ENCODE measurements at regions not wholly inside any gene's neighbourhood (a gene's known extent, or its start where the extent isn't known, plus 50 kb on each side); places are given as distances from the start of the nearest gene placed in this dataset.

DNA sequence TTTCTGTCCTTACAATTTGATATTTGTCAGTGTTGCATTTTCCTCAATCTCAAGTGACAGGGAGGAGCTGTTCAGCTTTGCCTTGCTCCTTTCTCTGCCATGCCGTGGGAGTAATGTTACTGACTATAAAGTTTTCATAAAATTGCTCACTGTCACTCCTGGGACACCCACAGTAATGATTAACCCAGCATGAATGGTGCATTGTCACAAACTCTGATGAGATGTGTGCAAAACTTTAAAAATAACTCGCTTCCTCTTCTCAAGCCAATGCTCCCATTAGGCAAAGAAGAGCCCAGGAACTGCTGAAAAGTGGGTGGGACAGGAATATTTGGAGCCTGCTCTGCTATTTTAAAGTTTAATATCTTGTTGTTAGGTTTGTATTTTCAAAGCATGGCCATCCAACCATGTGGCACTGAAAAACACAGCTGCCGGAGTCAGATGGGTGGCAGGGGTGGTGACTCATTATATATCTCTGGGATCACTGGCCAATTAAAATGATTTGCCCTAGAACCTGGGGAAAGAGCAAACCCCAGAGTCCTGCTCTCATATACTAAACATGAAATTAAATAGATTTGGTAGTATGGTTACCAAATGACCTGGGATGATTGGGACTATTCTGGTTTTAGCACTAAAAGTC lies 260.1 kb downstream of the BTBD3 start (continued):
- TF ChIP-seq, protein P1, sequence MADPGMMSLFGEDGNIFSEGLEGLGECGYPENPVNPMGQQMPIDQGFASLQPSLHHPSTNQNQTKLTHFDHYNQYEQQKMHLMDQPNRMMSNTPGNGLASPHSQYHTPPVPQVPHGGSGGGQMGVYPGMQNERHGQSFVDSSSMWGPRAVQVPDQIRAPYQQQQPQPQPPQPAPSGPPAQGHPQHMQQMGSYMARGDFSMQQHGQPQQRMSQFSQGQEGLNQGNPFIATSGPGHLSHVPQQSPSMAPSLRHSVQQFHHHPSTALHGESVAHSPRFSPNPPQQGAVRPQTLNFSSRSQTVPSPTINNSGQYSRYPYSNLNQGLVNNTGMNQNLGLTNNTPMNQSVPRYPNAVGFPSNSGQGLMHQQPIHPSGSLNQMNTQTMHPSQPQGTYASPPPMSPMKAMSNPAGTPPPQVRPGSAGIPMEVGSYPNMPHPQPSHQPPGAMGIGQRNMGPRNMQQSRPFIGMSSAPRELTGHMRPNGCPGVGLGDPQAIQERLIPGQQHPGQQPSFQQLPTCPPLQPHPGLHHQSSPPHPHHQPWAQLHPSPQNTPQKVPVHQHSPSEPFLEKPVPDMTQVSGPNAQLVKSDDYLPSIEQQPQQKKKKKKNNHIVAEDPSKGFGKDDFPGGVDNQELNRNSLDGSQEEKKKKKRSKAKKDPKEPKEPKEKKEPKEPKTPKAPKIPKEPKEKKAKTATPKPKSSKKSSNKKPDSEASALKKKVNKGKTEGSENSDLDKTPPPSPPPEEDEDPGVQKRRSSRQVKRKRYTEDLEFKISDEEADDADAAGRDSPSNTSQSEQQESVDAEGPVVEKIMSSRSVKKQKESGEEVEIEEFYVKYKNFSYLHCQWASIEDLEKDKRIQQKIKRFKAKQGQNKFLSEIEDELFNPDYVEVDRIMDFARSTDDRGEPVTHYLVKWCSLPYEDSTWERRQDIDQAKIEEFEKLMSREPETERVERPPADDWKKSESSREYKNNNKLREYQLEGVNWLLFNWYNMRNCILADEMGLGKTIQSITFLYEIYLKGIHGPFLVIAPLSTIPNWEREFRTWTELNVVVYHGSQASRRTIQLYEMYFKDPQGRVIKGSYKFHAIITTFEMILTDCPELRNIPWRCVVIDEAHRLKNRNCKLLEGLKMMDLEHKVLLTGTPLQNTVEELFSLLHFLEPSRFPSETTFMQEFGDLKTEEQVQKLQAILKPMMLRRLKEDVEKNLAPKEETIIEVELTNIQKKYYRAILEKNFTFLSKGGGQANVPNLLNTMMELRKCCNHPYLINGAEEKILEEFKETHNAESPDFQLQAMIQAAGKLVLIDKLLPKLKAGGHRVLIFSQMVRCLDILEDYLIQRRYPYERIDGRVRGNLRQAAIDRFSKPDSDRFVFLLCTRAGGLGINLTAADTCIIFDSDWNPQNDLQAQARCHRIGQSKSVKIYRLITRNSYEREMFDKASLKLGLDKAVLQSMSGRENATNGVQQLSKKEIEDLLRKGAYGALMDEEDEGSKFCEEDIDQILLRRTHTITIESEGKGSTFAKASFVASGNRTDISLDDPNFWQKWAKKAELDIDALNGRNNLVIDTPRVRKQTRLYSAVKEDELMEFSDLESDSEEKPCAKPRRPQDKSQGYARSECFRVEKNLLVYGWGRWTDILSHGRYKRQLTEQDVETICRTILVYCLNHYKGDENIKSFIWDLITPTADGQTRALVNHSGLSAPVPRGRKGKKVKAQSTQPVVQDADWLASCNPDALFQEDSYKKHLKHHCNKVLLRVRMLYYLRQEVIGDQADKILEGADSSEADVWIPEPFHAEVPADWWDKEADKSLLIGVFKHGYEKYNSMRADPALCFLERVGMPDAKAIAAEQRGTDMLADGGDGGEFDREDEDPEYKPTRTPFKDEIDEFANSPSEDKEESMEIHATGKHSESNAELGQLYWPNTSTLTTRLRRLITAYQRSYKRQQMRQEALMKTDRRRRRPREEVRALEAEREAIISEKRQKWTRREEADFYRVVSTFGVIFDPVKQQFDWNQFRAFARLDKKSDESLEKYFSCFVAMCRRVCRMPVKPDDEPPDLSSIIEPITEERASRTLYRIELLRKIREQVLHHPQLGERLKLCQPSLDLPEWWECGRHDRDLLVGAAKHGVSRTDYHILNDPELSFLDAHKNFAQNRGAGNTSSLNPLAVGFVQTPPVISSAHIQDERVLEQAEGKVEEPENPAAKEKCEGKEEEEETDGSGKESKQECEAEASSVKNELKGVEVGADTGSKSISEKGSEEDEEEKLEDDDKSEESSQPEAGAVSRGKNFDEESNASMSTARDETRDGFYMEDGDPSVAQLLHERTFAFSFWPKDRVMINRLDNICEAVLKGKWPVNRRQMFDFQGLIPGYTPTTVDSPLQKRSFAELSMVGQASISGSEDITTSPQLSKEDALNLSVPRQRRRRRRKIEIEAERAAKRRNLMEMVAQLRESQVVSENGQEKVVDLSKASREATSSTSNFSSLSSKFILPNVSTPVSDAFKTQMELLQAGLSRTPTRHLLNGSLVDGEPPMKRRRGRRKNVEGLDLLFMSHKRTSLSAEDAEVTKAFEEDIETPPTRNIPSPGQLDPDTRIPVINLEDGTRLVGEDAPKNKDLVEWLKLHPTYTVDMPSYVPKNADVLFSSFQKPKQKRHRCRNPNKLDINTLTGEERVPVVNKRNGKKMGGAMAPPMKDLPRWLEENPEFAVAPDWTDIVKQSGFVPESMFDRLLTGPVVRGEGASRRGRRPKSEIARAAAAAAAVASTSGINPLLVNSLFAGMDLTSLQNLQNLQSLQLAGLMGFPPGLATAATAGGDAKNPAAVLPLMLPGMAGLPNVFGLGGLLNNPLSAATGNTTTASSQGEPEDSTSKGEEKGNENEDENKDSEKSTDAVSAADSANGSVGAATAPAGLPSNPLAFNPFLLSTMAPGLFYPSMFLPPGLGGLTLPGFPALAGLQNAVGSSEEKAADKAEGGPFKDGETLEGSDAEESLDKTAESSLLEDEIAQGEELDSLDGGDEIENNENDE (IDR thresholded peaks at IDR 0.05; ENCODE audit: insufficient replicate concordance, low read length) = no peak
- TF ChIP-seq, protein P2, sequence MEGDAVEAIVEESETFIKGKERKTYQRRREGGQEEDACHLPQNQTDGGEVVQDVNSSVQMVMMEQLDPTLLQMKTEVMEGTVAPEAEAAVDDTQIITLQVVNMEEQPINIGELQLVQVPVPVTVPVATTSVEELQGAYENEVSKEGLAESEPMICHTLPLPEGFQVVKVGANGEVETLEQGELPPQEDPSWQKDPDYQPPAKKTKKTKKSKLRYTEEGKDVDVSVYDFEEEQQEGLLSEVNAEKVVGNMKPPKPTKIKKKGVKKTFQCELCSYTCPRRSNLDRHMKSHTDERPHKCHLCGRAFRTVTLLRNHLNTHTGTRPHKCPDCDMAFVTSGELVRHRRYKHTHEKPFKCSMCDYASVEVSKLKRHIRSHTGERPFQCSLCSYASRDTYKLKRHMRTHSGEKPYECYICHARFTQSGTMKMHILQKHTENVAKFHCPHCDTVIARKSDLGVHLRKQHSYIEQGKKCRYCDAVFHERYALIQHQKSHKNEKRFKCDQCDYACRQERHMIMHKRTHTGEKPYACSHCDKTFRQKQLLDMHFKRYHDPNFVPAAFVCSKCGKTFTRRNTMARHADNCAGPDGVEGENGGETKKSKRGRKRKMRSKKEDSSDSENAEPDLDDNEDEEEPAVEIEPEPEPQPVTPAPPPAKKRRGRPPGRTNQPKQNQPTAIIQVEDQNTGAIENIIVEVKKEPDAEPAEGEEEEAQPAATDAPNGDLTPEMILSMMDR (IDR thresholded peaks at IDR 0.05; ENCODE audit: control extremely low read depth in 1 of 3, insufficient read depth in 1 of 3, low read depth in 1 of 3, low read length in 3 of 3) = no peak
- no peak for TF ChIP-seq NRF1 (IDR thresholded peaks at IDR 0.05; ENCODE audit: low read depth, low read length)
- TF ChIP-seq TAF1 (IDR thresholded peaks at IDR 0.05; ENCODE audit: low read depth, low read length) = no peak
- no peak for TF ChIP-seq ASH2L (IDR thresholded peaks at IDR 0.05; ENCODE audit: low read length)
- TF ChIP-seq RXRA (IDR thresholded peaks at IDR 0.05; ENCODE audit: insufficient read depth, low read depth, low read length) = no peak
- TF ChIP-seq CHD1 (IDR thresholded peaks at IDR 0.05; ENCODE audit: low read depth, low read length) = no peak
- no peak for TF ChIP-seq SRF (IDR thresholded peaks at IDR 0.05; ENCODE audit: low read depth, low read length)
- TF ChIP-seq PHF8 (conservative IDR thresholded peaks at IDR 0.05; ENCODE audit: low read depth, low read length) = no peak

Measured in H1 (cell line).